ENCODE measurements at regions not wholly inside any gene's neighbourhood (a gene's known extent, or its start where the extent isn't known, plus 50 kb on each side); places are given as distances from the start of the nearest gene placed in this dataset.

GRCh38 chr2:100742277-100743254 lies 77.4 kb upstream of the NPAS2 start:
- DNase-seq (ENCODE audit: low read depth, low spot score): peak; percentile 97
- in situ Hi-C loops (cut with HindIII; ENCODE audit: low sequenced_read_pairs): no loop called here
- no peak for TF ChIP-seq CTCF (IDR thresholded peaks at IDR 0.05; ENCODE audit: low read depth, low read length)
- H3K4me3 ChIP-seq (ENCODE audit: low read depth, low read length): no peak overlapping the region

- in situ Hi-C loops (cut with HindIII; ENCODE audit: low sequenced_read_pairs): no loop called here
- DNase-seq (ENCODE audit: low read depth, low spot score): no peak
- no peak for TF ChIP-seq CTCF (IDR thresholded peaks at IDR 0.05; ENCODE audit: low read depth, low read length)
- H3K4me3 ChIP-seq (ENCODE audit: low read depth, low read length): no peak overlapping the region
These were observed 76.2 kb upstream of the NPAS2 start for GRCh38 chr2:100743741-100744140.

- DNase-seq (ENCODE audit: low read depth, low spot score): no peak
- H3K4me3 ChIP-seq (ENCODE audit: low read depth, low read length): no peak overlapping the region
- in situ Hi-C loops (cut with HindIII; ENCODE audit: low sequenced_read_pairs): no loop called here
- TF ChIP-seq CTCF (IDR thresholded peaks at IDR 0.05; ENCODE audit: low read depth, low read length): no peak
These were observed 75.8 kb upstream of the NPAS2 start for GRCh38 chr2:100744184-100744583.

- no peak overlapping the region for H3K4me3 ChIP-seq (ENCODE audit: low read depth, low read length)
- peak; percentile 67 for DNase-seq (ENCODE audit: low read depth, low spot score)
- in situ Hi-C loops (cut with HindIII; ENCODE audit: low sequenced_read_pairs): no loop called here
- TF ChIP-seq CTCF (IDR thresholded peaks at IDR 0.05; ENCODE audit: low read depth, low read length): no peak
These were observed 75.3 kb upstream of the NPAS2 start for GRCh38 chr2:100744589-100744988.

- no peak for DNase-seq (ENCODE audit: low read depth, low spot score)
- in situ Hi-C loops (cut with HindIII; ENCODE audit: low sequenced_read_pairs): no loop called here
- TF ChIP-seq CTCF (IDR thresholded peaks at IDR 0.05; ENCODE audit: low read depth, low read length): no peak
- no peak overlapping the region for H3K4me3 ChIP-seq (ENCODE audit: low read depth, low read length)
These were observed 74.3 kb upstream of the NPAS2 start for GRCh38 chr2:100745604-100746003.

GRCh38 chr2:100747551-100747950 lies 72.4 kb upstream of the NPAS2 start:
- in situ Hi-C loops (cut with HindIII; ENCODE audit: low sequenced_read_pairs): no loop called here
- no peak for DNase-seq (ENCODE audit: low read depth, low spot score)
- TF ChIP-seq CTCF (IDR thresholded peaks at IDR 0.05; ENCODE audit: low read depth, low read length): no peak

More at GRCh38 chr2:100747551-100747950, 72.4 kb upstream of the NPAS2 start:
- no peak overlapping the region for H3K4me3 ChIP-seq (ENCODE audit: low read depth, low read length)

Data from astrocyte of the spinal cord (primary cell).